Loucy (cell line): ENCODE measurements at regions not wholly inside any gene's neighbourhood (a gene's known extent, or its start where the extent isn't known, plus 50 kb on each side); places are given as distances from the start of the nearest gene placed in this dataset.
A peak's percentile ranks its signal among the peaks of the same experiment; 100 is the strongest.

ENCODE experiments used
- H2AFZ ChIP-seq: fragments of 200-600 bp; sonication (generic); 2 replicates; pipeline ENCODE4 v1.6.0; 2016; ENCODE audit warnings: antibody characterized with exemption, mild to moderate bottlenecking, low read length, moderate library complexity
- H3F3A ChIP-seq: fragments of 200-600 bp; 2 replicates; pipeline ENCODE4 v1.6.0; 2016; ENCODE audit warnings: antibody characterized with exemption, low read depth, mild to moderate bottlenecking
- H3K27me3 ChIP-seq: fragments of 200-600 bp; sonication (generic); 2 replicates; pipeline ENCODE4 v1.6.1; 2014; ENCODE audit warnings: low read length, mild to moderate bottlenecking; ENCODE audit not compliant: insufficient read depth, poor library complexity, severe bottlenecking
- H3K36me3 ChIP-seq: fragments of 200-600 bp; sonication (generic); 2 replicates; pipeline ENCODE4 v1.6.1; 2016; ENCODE audit warnings: low read length; ENCODE audit not compliant: insufficient read depth
- H3K4me1 ChIP-seq: fragments of 200-600 bp; sonication (generic); 2 replicates; pipeline ENCODE4 v1.5.1; 2014; ENCODE audit warnings: low read length, mild to moderate bottlenecking; ENCODE audit not compliant: insufficient read depth, poor library complexity, severe bottlenecking
- H3K4me2 ChIP-seq: fragments of 200-600 bp; sonication (generic); 2 replicates; pipeline ENCODE4 v1.6.0; 2014; ENCODE audit warnings: antibody characterized with exemption, low read length, low read depth, mild to moderate bottlenecking; ENCODE audit not compliant: poor library complexity, severe bottlenecking
- H3K4me3 ChIP-seq: fragments of 200-600 bp; sonication (generic); 2 replicates; pipeline ENCODE4 v1.5.1; 2014; ENCODE audit warnings: low read length, mild to moderate bottlenecking, mixed read lengths; ENCODE audit not compliant: poor library complexity, severe bottlenecking
- H3K79me2 ChIP-seq: fragments of 200-600 bp; sonication (generic); 2 replicates; pipeline ENCODE4 v1.6.1; 2014; ENCODE audit warnings: low read length; ENCODE audit not compliant: insufficient read depth
- H3K9ac ChIP-seq: fragments of 200-600 bp; sonication (generic); 2 replicates; pipeline ENCODE4 v1.6.0; 2014; ENCODE audit warnings: mild to moderate bottlenecking, low read depth, low read length, moderate library complexity; ENCODE audit not compliant: poor library complexity, severe bottlenecking
- H3K9me2 ChIP-seq: fragments of 200-600 bp; sonication (generic); replicated peaks from 2 replicates; pipeline ENCODE4 v1.6.1; 2016; ENCODE audit warnings: low read depth, low read length, mixed read lengths
- H3K9me3 ChIP-seq: fragments of 200-600 bp; sonication (generic); 2 replicates; pipeline ENCODE4 v1.6.1; 2014; ENCODE audit warnings: mild to moderate bottlenecking, antibody characterized with exemption, low read length, low read depth; ENCODE audit not compliant: insufficient read depth
- H4K20me1 ChIP-seq: fragments of 200-600 bp; sonication (generic); 2 replicates; pipeline ENCODE4 v1.6.0; 2014; ENCODE audit warnings: antibody characterized with exemption, low read length, mild to moderate bottlenecking; ENCODE audit not compliant: insufficient read depth, poor library complexity, severe bottlenecking
- CTCF ChIP-seq: fragments of 200-600 bp; sonication (generic); conservative IDR thresholded peaks from 2 replicates; pipeline ENCODE4 v1.5.1; 2014; ENCODE audit warnings: mild to moderate bottlenecking, antibody characterized with exemption, low read length
- EZH2phosphoT487 ChIP-seq: fragments of 200-600 bp; IDR thresholded peaks from 2 replicates; pipeline ENCODE4 v1.6.1; 2018; ENCODE audit warnings: antibody characterized with exemption, mild to moderate bottlenecking, moderate library complexity, borderline replicate concordance

DNA sequence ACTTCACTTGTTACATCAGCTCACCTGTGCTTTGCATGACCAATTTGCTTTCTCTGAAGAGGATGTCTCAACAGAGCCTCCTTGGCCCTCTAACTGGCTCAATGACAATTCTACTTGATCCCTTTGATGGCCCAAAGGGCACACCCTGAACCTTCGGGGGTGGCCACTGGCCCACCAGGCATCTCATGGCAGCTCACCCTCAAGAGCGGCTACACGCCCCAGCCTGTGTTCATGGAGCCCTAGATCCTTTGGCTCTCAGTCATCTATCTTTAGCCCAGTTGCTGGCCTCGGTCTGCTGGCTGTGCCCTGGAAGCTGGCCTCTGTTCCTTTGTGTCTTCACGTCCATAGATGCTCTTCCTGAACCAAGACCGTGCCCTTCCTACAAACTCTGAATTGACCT, 476.7 kb downstream of the NPHP4 start:
- H3K36me3 ChIP-seq, result no peaks in the 10 kb centered on the region
- no peaks in the 10 kb centered on the region for H4K20me1 ChIP-seq
- no peaks in the 10 kb centered on the region for H3K9me3 ChIP-seq
- no peak overlapping the region for H3K4me2 ChIP-seq
- no peaks in the 10 kb centered on the region for H3F3A ChIP-seq
- no peaks in the 10 kb centered on the region for H3K27me3 ChIP-seq
- no peak overlapping the region for H3K9ac ChIP-seq
- no peak overlapping the region for H3K4me3 ChIP-seq
- TF ChIP-seq EZH2phosphoT487 (no peak), CTCF (no peak)
- H3K79me2 ChIP-seq, result no peaks in the 10 kb centered on the region
- no peaks in the 10 kb centered on the region for H3K4me1 ChIP-seq
- no peaks in the 10 kb centered on the region for H3K9me2 ChIP-seq
- H2AFZ ChIP-seq, result no peak overlapping the region

GRCh38 chr1:5514527-5515183, 477.6 kb downstream of the NPHP4 start:
- Histone ChIP-seq H3F3A (no peaks in the 10 kb centered on the region), H3K9me2 (no peaks in the 10 kb centered on the region), H4K20me1 (no peaks in the 10 kb centered on the region), H3K36me3 (no peaks in the 10 kb centered on the region), H3K4me3 (no peak overlapping the region), H3K4me1 (no peaks in the 10 kb centered on the region), H2AFZ (no peak overlapping the region), H3K9ac (no peak overlapping the region), H3K4me2 (no peak overlapping the region), H3K27me3 (no peaks in the 10 kb centered on the region), H3K79me2 (no peaks in the 10 kb centered on the region), H3K9me3 (no peaks in the 10 kb centered on the region)
- peak; percentile 100 for TF ChIP-seq CTCF
- no peak for TF ChIP-seq EZH2phosphoT487

DNA sequence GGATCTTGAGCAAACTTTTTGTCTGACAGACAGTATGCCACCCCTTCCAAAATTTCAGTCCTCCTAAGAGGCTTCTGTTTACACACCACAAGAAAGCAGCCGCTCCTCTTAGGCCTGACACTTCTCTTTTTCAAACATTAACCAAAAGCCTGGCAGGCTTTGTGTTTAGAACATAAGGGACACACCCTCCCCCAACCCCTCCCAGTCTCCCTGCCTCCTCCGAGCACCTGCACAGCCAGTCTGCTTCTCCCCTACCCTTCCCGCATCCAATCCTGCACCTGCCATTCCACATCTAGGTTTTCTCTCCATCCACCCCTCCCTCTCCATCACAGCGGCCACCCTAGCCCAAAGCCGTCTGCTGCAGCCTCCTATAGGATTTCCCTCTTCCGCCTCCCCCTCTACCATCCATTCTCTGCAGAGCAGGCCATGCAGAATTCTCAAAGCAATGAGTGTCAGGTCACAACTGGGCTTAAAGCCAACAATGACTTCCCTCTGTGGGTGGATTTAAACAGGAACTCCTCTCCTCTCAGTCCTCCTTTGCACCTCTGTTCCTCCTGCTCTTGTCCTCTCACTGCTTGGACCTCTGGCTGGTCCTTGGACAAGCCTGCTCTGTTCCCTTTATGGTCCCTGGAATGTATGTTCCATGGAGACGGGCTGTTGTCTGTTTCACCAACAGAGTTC, 478.2 kb downstream of the NPHP4 start:
- H3K27me3 ChIP-seq, result no peaks in the 10 kb centered on the region
- H2AFZ ChIP-seq, result no peak overlapping the region
- H3K9me2 ChIP-seq, result no peaks in the 10 kb centered on the region
- H4K20me1 ChIP-seq, result no peaks in the 10 kb centered on the region
- no peaks in the 10 kb centered on the region for H3F3A ChIP-seq
- no peak overlapping the region for H3K4me2 ChIP-seq
- TF ChIP-seq CTCF, result no peak
- TF ChIP-seq EZH2phosphoT487, result no peak
- H3K36me3 ChIP-seq, result no peaks in the 10 kb centered on the region
- H3K9me3 ChIP-seq, result no peaks in the 10 kb centered on the region
- no peaks in the 10 kb centered on the region for H3K79me2 ChIP-seq
- no peak overlapping the region for H3K9ac ChIP-seq
- no peak overlapping the region for H3K4me3 ChIP-seq
- no peaks in the 10 kb centered on the region for H3K4me1 ChIP-seq
